ENCODE measurements at regions not wholly inside any gene's neighbourhood (a gene's known extent, or its start where the extent isn't known, plus 50 kb on each side); places are given as distances from the start of the nearest gene placed in this dataset.

DNA sequence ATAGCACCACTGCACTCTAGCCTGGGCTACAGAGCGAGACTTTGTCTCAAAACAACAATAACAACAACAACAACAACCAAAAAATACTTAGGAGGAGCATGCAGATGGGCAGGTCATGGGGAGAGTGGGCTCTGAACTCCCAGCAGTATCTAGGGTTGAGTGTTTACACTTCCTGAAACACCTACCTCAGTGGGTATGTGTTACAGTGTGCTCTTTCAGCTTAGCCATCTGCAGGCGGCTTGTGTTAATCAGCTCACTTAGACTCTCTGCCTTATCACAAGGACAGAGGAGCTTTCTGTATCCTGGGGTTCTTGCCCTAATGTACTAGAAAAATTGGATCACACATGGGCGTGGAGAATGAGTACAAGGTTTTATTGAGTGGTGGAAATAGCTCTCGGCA, 340.2 kb downstream of the KIF20B start:
- no peak for ATAC-seq
- no peak overlapping the region for H3K27ac ChIP-seq
- 63 to 68% (median 65%) methylated on average over 4 of the region's 4 CpGs for WGBS, 4 donors

GRCh38 chr10:90042075-90042474, 340.7 kb downstream of the KIF20B start:
- DNase-seq (no peak), ATAC-seq (no peak)
- Histone ChIP-seq H3K27me3 (peaks cover 0 to 3% (median 0%) of the 10 kb centered on the region in 9 donors), H3K4me3 (no peak overlapping the region), H3K4me1 (no peaks in the 10 kb centered on the region), H3K27ac (no peak overlapping the region), H3K9me3 (peaks cover 0 to 7% (median 0%) of the 10 kb centered on the region in 12 donors), H3K36me3 (no peaks in the 10 kb centered on the region)
- no peak for TF ChIP-seq POLR2A (IDR thresholded peaks at IDR 0.05)
- intact Hi-C loops (cut with DNase I), result no loop called here
- 64 to 72% (median 69%) methylated on average over 5 to 7 of the region's 7 CpGs for WGBS, 4 donors

More for the DNA sequence above, 340.2 kb downstream of the KIF20B start:
- Histone ChIP-seq H3K9me3 (peaks cover 0 to 7% (median 0%) of the 10 kb centered on the region in 12 donors), H3K4me3 (no peak overlapping the region), H3K36me3 (no peaks in the 10 kb centered on the region), H3K27me3 (peaks cover 0 to 3% (median 0%) of the 10 kb centered on the region in 9 donors), H3K4me1 (no peaks in the 10 kb centered on the region)
- intact Hi-C loops (cut with DNase I), result no loop called here
- no peak for TF ChIP-seq POLR2A (IDR thresholded peaks at IDR 0.05)
- TF ChIP-seq, protein P1, sequence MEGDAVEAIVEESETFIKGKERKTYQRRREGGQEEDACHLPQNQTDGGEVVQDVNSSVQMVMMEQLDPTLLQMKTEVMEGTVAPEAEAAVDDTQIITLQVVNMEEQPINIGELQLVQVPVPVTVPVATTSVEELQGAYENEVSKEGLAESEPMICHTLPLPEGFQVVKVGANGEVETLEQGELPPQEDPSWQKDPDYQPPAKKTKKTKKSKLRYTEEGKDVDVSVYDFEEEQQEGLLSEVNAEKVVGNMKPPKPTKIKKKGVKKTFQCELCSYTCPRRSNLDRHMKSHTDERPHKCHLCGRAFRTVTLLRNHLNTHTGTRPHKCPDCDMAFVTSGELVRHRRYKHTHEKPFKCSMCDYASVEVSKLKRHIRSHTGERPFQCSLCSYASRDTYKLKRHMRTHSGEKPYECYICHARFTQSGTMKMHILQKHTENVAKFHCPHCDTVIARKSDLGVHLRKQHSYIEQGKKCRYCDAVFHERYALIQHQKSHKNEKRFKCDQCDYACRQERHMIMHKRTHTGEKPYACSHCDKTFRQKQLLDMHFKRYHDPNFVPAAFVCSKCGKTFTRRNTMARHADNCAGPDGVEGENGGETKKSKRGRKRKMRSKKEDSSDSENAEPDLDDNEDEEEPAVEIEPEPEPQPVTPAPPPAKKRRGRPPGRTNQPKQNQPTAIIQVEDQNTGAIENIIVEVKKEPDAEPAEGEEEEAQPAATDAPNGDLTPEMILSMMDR (IDR thresholded peaks at IDR 0.05), result no peak
- no peak for DNase-seq

DNA sequence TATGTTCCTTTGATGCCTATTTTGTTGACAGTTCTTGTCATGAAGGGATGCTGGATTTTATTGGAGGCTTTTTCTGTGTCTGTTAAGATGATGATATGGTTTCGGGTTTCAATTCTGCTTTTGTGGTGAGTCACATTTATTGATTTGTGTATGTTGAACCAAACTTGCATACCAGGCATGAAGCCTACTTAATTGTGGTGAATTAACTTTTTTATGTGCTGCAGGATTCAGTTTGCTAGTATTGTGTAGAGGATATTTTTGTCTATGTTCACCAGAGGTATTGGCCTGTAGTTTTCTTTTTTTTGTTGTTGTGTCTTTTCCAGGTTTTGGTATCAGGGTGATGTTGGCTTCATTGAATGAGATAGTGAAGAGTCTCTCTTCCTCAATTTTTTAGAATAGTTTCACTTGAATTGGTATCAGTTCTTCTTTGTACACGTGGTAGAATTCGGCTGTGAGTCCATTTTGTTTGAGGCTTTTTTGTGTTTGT, 345.9 kb downstream of the KIF20B start:
- Histone ChIP-seq H3K27ac (no peak overlapping the region), H3K36me3 (no peaks in the 10 kb centered on the region), H3K27me3 (no peaks in the 10 kb centered on the region), H3K4me3 (no peak overlapping the region), H3K9me3 (peaks cover 0 to 14% (median 0%) of the 10 kb centered on the region in 12 donors), H3K4me1 (peaks cover 0 to 6% (median 0%) of the 10 kb centered on the region in 12 donors)
- intact Hi-C loops (cut with DNase I), result no loop called here
- TF ChIP-seq, protein P1 (IDR thresholded peaks at IDR 0.05), result no peak
- TF ChIP-seq POLR2A (IDR thresholded peaks at IDR 0.05), result no peak
- ATAC-seq (no peak), DNase-seq (no peak)
- WGBS, 4 donors, result 77 to 83% (median 79%) methylated on average over 3 of the region's 3 CpGs

DNA sequence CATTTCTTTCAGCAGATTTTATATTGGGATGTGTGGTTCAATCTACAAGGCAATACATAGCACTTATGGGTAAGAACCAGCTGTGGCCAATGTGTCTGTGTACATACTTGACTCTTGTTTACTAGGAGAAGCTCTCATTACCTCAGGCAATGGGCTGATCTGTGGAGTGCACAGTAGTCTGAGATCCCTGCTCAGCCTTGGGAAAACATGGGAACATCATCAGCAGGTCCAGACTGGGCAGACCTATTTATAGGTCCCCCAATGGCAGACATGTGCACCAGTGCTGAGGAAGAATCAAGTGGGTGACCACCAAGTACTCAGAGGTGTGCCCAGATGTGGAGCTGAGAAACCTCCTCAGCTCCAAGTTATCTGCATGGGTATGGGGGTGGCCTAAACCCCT, 349.7 kb downstream of the KIF20B start:
- DNase-seq, result no peak
- peaks cover 0 to 6% (median 0%) of the 10 kb centered on the region in 12 donors for H3K4me1 ChIP-seq
- peaks cover 0 to 14% (median 0%) of the 10 kb centered on the region in 12 donors for H3K9me3 ChIP-seq
- no peak overlapping the region for H3K27ac ChIP-seq
- no peak overlapping the region for H3K4me3 ChIP-seq
- H3K27me3 ChIP-seq, result no peaks in the 10 kb centered on the region
- ATAC-seq, result no peak
- intact Hi-C loops (cut with DNase I), result no loop called here
- no peaks in the 10 kb centered on the region for H3K36me3 ChIP-seq
- TF ChIP-seq POLR2A (IDR thresholded peaks at IDR 0.05), result no peak
- TF ChIP-seq, protein P1 (IDR thresholded peaks at IDR 0.05), result no peak

GRCh38 chr10:90051474-90051873, 350.1 kb downstream of the KIF20B start:
- TF ChIP-seq, protein P1 (IDR thresholded peaks at IDR 0.05), result no peak
- TF ChIP-seq POLR2A (IDR thresholded peaks at IDR 0.05), result no peak
- Histone ChIP-seq H3K4me1 (peaks cover 0 to 6% (median 0%) of the 10 kb centered on the region in 12 donors), H3K27ac (no peak overlapping the region), H3K36me3 (no peaks in the 10 kb centered on the region), H3K27me3 (no peaks in the 10 kb centered on the region), H3K4me3 (no peak overlapping the region), H3K9me3 (peaks cover 0 to 13% (median 0%) of the 10 kb centered on the region in 12 donors)
- DNase-seq, result peak in 2 of 5 donors; percentile 23 to 28
- intact Hi-C loops (cut with DNase I), result no loop called here
- ATAC-seq, result peak in 1 of 4 donors; percentile 45

Measured in heart left ventricle (tissue), 16 donors.